Hematopoietic multipotent progenitor cell treated with erythropoietin and hydrocortisone succinate and interleukin-3 and kit ligand, for 8 days (in vitro differentiated cells): ENCODE measurements at regions not wholly inside any gene's neighbourhood (a gene's known extent, or its start where the extent isn't known, plus 50 kb on each side); places are given as distances from the start of the nearest gene placed in this dataset.
"Not testable (repeated sequence)": the region's sequence is repeated elsewhere in the genome, so short reads cannot be mapped to it uniquely, and the experiment has no call there.

Source experiments
- DNase-seq: peaks from one replicate; pipeline ENCODE4 v3.0.0-alpha.2; 2015

DNA sequence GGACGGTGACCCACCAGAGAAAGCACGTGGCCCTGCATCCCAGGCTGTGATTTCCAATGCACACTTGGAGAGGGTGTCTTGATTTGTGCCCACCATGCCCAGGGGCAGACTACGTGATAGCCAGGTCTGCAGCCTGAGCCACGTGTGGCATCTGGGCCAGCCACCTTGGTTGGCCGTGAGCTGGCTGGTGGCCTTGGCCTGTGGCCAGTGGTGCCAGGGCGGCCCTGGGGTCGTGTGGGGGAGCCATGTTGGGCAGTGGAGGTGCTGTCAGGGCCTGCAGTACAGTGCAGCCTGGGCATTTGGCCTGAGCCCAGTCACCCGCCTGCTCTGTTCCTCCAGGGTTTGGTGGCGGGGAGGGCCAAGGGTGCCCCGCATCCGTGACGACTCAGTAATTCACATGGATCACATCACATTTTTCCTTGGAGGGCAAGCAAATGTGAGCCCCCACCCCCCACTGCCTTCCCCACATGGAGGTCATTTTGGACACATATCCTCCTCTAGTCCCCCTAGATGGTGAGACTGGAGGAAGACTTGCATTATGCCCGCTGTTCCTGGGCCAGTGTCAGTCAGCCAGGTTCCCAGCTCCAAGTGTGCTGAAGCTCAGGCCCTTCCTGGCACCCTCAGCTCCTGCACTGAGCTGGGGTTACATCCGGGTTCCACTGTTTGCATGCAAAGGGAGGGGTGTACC lies 201.4 kb downstream of the UBE3A start:
- DNase-seq = no peak

DNA sequence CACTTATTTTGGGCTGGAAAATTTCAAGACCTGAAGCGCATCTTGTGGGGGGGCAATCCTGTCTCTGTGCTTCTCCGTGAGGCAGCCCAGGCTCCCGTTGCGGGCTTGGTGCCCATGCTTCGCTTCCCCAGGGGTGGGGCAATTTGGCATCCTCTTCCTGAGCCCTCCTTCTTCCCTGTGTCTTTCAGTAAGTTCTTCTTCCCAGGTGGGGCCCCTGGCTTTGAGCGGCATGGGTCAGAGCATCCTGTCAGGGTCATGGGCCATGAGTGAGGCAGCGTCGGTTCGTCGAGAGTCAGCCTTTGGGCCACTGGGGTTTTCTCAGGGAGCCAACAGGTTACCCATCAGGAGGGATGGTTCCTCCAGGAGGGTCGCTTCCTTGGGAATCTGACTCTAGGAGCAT lies 200.7 kb downstream of the UBE3A start:
- DNase-seq = no peak

GRCh38 chr15:25238716-25239470 lies 199.9 kb downstream of the UBE3A start:
- no peak for DNase-seq

DNA sequence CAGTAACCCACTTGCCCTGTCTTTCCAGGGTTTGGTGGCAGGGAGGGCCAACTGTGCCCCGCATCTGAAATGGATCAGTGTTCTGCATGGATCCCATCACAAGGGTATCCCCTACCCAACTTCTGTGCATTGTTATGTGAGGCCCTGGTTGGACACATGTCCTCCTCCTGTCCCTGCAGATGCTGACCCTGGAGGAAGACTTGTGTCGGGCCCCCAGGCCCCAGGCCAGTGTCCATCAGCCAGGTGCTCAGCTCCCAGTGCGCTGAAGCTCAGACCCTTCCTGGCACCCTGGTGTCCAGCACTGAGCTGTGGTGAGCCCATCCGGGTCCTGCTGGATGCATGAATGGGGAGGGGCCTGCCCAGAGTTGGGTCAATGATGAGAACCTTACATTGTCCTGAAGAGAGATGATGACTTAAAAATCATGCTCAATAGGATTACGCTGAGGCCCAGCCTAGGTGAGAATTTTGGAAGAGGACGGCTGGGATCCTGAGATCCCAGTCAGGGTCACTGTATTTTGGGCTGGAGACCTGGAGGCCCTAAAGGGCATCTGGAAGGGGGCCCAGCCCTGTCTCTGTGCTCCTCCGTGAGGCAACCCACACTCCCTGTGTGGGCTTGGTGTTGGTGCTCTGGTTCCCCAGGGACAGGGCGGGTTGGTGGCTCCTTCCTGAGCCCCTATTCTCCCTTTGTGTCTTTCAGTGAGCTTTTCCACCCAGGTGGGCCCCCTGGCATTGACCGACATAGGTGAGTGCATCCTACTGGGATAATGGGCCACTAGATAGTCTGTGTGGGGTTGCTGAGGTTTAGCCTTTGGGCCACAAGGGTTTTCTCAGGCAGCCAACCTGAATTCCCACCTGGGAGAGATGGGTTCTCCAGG lies 199.1 kb downstream of the UBE3A start:
- DNase-seq = no peak

GRCh38 chr15:25240461-25241021 lies 198.3 kb downstream of the UBE3A start:
- DNase-seq = no peak

- no peak for DNase-seq
Measured at GRCh38 chr15:25241241-25241801, 197.5 kb downstream of the UBE3A start.

DNA sequence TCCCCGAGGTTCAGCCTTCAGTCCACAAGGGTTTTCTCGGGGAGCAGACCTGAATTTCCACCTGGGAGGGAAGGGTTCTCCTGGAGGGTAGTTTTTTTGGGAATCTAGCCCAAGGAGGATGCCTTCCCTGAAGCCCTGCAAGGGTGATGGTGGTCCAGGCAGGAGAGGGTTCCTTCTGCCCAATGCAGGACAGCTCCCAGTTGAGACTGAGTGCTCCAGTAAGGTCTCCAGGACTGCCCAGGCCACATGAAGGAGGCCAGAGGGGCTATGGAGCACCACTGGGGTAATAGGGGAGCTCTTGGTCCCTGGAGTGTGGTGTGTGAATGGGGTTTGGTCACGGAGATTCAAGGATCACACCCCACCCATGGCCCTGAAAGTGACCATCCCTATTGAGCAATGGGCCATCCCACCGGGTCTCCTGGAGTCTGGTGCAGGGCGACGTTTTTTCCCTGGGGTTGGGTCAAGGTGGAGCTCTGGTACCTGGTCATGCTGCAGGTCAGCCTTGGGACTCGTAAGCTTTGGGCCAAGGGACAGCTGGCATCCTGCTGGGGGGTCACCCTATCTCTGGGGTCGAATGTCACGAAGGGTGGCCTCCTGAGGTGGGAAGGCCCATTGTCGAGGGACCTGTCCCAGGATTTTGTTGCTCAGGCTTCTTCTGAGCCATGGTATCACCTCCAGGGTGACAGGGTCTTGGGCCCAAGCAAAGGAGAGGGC lies 196.5 kb downstream of the UBE3A start:
- DNase-seq = no peak

DNA sequence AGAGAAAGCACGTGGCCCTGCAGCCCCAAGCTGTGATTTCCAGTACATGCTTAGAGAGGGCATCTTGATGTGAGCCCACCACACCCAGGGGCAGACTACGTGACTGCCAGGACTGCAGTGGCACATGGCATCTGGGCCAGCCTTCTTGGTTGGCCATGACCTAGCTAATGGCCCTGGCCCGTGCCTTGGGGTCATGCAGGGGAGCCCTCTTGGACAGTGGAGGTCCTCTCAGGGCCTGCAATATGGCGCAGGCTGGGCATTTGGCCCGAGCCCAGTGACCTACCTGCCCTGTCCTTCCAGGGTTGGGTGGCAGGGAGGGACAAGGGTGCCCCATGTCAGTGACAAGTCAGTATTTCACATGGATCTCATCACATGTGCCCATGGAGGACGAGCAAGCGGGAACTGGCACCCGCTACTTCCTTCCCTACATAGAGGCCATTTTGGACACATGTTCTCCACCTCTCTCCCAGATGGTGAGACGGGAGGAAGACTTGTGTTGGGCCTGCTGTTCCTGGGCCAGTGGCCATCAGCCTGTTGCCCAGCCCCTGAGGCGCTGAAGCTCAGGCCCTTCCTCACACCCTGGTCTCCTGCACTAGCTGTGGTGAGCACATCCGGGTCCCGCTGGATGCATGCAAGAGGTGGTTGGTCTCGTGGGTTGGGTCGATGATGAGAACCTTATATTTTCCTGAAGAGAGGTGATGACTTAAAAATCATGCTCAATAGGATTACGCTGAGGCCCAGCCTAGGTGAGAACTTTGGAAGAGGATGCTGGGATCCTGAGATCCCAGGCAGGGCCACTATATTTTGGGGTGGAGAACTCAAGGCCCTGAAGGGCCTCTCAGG lies 195.6 kb downstream of the UBE3A start:
- no peak for DNase-seq

GRCh38 chr15:25243800-25244097 lies 195.1 kb downstream of the UBE3A start:
- DNase-seq = no peak

- no peak for DNase-seq
Measured at GRCh38 chr15:25244731-25245585, 193.9 kb downstream of the UBE3A start.

DNA sequence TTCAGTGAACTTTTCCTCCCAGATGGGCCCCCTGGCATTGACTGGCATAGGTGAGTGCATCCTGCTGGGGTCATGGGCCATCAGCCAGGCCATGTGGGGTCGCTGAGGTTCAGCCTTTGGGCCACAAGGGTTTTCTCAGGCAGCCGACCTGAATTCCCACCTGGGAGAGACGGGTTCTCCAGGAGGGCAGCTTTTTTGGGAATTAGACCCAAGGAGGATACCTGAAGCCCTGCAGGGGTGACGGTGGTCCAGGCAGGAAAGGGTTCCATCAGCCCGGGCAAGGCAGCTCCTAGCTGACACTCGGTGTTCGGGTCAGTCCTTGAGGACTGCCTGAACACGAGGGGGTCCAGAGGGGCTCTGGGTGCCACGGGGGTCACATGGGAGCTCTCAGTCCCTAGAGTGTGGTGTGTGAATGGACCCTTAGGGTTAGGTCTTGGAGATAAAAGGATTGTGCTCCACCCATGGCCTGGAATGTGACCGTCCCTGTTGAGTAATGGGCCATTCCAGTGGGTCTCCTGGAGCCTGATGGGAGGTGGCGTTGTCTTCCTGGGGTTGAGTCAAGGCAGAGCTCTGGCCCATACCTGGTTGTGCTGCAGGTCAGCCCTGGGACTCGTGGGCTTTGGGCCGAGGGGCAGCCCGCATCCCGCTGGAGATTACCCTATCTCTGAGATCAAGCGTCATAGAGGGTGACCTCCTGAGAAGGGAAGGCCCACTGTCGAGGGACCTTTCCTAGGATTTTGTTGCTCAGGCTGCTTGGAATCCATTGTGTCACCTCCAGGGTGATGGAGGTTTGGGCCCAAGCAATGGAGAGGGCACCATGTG lies 192.8 kb downstream of the UBE3A start:
- no peak for DNase-seq

- no peak for DNase-seq
Measured at GRCh38 chr15:25246641-25247406, 192.0 kb downstream of the UBE3A start.

DNA sequence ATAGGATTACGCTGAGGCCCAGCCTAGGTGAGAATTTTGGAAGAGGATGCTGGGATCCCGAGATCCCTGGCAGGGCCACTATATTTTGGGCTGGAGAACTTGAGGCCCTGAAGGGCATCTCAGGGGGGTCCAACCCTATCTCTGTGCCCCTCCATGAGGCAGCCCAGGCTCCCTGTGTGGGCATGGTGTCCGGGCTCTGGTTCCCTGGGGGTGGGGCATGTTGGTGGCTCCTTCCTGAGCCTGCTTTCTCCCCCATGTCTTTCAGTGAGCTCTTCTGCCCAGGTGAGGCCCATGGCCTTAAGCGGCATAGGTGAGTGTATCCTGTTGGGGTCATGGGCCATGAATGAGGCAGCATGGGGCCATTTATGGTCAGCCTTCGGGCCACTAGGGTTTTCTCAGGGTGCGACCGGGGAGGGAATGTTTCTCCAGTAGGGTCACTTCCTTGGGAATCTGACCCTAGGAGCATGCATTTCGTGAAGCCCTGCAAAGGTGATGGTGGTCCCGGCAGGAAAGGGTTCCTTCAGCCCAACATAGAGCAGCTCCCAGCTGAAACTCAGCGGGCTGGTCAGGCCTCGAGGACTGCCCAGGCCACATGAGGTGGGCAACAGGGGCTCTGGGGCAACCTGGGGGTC lies 191.3 kb downstream of the UBE3A start:
- no peak for DNase-seq

- not testable (repeated sequence) for DNase-seq
Measured at GRCh38 chr15:25248087-25248486, 190.7 kb downstream of the UBE3A start.

- DNase-seq = no peak
Measured at GRCh38 chr15:25248583-25249235, 190.1 kb downstream of the UBE3A start.

- DNase-seq = no peak
Measured at GRCh38 chr15:25249236-25250010, 189.4 kb downstream of the UBE3A start.
